ENCODE measurements at regions not wholly inside any gene's neighbourhood (a gene's known extent, or its start where the extent isn't known, plus 50 kb on each side); places are given as distances from the start of the nearest gene placed in this dataset.

DNA sequence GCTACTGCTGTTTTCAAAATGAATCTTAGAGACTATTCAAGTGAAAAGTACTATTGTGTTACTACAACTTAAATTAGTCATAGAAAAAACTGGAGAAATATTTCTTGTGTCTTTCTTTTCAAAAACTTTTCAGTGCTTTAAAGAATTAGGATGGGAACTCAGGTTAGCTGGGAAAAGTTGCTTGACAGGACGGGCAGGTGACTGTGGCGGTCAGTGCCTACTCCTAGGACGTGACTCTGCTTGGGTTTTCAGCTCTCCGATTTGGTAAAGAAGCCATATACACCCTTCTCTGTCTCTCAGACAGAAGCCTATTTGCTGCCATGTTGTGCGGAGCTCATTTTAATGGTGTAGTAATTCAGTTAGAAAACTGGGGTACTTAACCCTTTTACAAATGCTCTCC, 89.8 kb upstream of the CACNA2D3 start:
- TF ChIP-seq EZH2 (optimal IDR thresholded peaks at IDR 0.05; ENCODE audit: low read depth, low read length) = no peak
- TF ChIP-seq, protein P1, sequence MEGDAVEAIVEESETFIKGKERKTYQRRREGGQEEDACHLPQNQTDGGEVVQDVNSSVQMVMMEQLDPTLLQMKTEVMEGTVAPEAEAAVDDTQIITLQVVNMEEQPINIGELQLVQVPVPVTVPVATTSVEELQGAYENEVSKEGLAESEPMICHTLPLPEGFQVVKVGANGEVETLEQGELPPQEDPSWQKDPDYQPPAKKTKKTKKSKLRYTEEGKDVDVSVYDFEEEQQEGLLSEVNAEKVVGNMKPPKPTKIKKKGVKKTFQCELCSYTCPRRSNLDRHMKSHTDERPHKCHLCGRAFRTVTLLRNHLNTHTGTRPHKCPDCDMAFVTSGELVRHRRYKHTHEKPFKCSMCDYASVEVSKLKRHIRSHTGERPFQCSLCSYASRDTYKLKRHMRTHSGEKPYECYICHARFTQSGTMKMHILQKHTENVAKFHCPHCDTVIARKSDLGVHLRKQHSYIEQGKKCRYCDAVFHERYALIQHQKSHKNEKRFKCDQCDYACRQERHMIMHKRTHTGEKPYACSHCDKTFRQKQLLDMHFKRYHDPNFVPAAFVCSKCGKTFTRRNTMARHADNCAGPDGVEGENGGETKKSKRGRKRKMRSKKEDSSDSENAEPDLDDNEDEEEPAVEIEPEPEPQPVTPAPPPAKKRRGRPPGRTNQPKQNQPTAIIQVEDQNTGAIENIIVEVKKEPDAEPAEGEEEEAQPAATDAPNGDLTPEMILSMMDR (IDR thresholded peaks at IDR 0.05; ENCODE audit: low read length) = no peak

Measured in MM.1S (cell line).